NCI-H2107 (cell line): ENCODE measurements at regions not wholly inside any gene's neighbourhood (a gene's known extent, or its start where the extent isn't known, plus 50 kb on each side); places are given as distances from the start of the nearest gene placed in this dataset.
"Not testable (repeated sequence)": the region's sequence is repeated elsewhere in the genome, so short reads cannot be mapped to it uniquely, and the experiment has no call there.

Experiments used
- DNase-seq: peaks from one replicate; lab custom pipeline; 2025; lab: John Stamatoyannopoulos, UW

GRCh38 chr4:187795737-187796136 is 199.8 kb upstream of the ZFP42 start:
- DNase-seq: no peak

GRCh38 chr4:187798385-187798784 is 197.2 kb upstream of the ZFP42 start:
- no peak for DNase-seq

- no peak for DNase-seq
These were observed 195.8 kb upstream of the ZFP42 start for GRCh38 chr4:187799735-187800134.

- DNase-seq: no peak
These were observed 184.0 kb upstream of the ZFP42 start for GRCh38 chr4:187811591-187811990.

- no peak for DNase-seq
These were observed 180.7 kb upstream of the ZFP42 start for GRCh38 chr4:187814737-187815465.

GRCh38 chr4:187826725-187827124 is 168.8 kb upstream of the ZFP42 start:
- no peak for DNase-seq

- DNase-seq: no peak
These were observed 167.9 kb upstream of the ZFP42 start for GRCh38 chr4:187827631-187828030.

- DNase-seq: no peak
These were observed 155.8 kb upstream of the ZFP42 start for GRCh38 chr4:187839765-187840164.

GRCh38 chr4:187840814-187841213 is 154.8 kb upstream of the ZFP42 start:
- DNase-seq: no peak

- no peak for DNase-seq
These were observed 145.9 kb upstream of the ZFP42 start for GRCh38 chr4:187849556-187850225.

- DNase-seq: no peak
These were observed 129.7 kb upstream of the ZFP42 start for GRCh38 chr4:187865914-187866313.

GRCh38 chr4:187883049-187883448 is 112.5 kb upstream of the ZFP42 start:
- DNase-seq: no peak

- DNase-seq: no peak
These were observed 111.6 kb upstream of the ZFP42 start for GRCh38 chr4:187883836-187884475.

- DNase-seq: no peak
These were observed 107.7 kb upstream of the ZFP42 start for GRCh38 chr4:187887906-187888305.

- no peak for DNase-seq
These were observed 105.9 kb upstream of the ZFP42 start for GRCh38 chr4:187889651-187890050.

GRCh38 chr4:187893418-187893817 is 102.2 kb upstream of the ZFP42 start:
- DNase-seq: no peak

- no peak for DNase-seq
These were observed 92.5 kb upstream of the ZFP42 start for GRCh38 chr4:187903106-187903505.

GRCh38 chr4:187903700-187904099 is 91.9 kb upstream of the ZFP42 start:
- DNase-seq: no peak

GRCh38 chr4:187908079-187908561 is 87.5 kb upstream of the ZFP42 start:
- no peak for DNase-seq

- no peak for DNase-seq
These were observed 86.8 kb upstream of the ZFP42 start for GRCh38 chr4:187908731-187909130.

GRCh38 chr4:187910741-187911140 is 84.8 kb upstream of the ZFP42 start:
- DNase-seq: no peak

GRCh38 chr4:187915406-187915805 is 80.2 kb upstream of the ZFP42 start:
- DNase-seq: not testable (repeated sequence)

- DNase-seq: no peak
These were observed 75.6 kb upstream of the ZFP42 start for GRCh38 chr4:187919966-187920365.
